ENCODE measurements at regions not wholly inside any gene's neighbourhood (a gene's known extent, or its start where the extent isn't known, plus 50 kb on each side); places are given as distances from the start of the nearest gene placed in this dataset.
A peak's percentile ranks its signal among the peaks of the same experiment; 100 is the strongest.

DNA sequence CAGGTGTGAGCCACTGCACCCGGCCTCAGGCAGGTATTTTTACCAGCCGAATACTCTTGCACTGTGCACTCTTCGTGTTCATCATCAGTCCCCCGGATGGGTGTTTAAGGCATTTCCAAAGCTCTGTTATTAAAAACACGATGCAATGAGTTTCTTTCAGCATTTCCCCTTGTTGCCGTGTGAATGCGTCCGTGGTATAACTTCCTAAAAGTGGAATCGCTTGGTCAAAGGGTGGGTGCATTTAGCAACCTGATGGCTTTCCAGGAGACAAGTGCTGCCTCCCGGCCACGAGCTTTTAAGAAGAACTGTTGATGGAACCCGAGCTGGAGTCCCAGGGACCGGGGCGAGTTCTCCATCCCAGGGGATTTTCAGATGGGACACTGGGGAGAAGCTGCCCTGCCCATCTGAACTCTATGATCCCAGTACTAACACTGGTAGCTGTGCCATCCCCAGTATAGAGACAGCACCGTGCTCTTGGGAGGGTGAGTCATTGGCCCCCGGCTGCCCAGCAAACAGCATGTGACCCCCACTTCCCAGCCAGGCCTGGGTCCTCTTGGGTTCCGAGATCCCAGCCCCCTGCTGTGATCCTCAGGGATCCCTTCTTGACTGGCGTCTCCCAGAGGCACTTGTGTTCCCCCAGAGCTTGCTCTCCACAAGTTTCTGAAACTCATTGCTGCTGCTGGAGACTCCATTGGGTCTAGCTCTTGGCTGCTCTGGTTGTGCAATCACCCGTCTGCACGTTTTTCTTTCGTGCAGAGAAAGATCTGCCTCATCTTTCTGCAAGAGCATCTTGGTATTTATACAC is 169.5 kb upstream of the IER5L start:
- DNase-seq (ENCODE audit: low read depth) = no peak

DNA sequence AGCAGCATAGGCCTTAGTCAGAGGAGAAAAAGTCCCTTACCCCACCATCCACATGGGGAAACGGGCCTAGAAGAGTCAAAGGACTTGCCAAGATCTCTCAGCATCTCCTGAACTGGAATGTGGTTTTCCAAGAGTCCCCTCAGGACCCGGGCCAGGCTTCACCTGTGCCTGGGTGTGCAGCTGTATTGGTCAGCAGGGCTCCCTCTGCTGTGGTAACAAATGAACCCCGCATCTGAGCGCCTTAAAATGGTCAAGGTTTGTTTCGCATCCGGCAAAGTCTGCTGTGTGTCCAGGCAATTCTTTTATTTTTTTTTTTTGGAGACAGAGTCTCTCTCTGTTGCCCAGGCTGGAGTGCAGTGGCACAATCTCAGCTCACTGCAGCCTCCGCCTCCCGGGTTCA is 168.0 kb upstream of the IER5L start:
- no peak for DNase-seq (ENCODE audit: low read depth)

DNA sequence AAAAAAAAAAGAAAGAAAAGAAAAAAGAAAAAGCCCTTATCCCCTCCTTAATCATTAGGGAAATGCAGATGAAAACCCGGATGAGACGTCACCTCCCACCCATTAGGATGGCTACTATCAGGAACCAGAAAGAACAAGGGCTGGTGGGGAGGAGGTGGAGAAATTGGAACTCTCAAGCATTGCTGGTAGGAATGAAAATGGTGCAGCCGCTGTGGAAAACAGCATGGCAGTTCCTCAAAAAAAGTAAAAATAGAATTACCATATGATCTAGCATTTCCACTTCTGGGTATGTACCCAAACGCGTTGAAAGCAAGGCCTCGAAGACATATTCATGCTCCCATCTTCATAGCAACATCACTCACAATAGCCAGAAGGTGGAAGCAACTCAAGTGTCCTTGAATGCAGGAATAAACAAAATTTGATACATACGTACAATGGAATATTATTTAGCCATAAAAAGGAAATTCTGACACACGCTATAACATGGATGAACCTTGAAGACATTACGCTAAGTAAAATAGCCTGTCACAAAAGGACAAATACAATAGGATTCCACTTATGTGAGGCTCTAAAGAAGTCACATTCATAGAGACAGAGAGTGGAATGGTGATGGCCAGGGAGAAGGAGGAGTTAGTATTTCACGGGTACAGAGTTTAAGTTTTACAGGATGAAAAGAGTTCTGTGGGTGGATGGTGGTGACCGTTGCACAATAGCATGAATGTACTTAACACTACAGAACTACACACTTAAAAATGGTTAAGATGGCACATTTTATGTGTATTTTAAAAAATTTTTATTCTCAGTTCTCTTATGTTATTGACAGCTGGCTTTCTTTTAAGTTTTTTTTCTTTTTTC is 166.8 kb upstream of the IER5L start:
- DNase-seq (ENCODE audit: low read depth) = no peak

DNA sequence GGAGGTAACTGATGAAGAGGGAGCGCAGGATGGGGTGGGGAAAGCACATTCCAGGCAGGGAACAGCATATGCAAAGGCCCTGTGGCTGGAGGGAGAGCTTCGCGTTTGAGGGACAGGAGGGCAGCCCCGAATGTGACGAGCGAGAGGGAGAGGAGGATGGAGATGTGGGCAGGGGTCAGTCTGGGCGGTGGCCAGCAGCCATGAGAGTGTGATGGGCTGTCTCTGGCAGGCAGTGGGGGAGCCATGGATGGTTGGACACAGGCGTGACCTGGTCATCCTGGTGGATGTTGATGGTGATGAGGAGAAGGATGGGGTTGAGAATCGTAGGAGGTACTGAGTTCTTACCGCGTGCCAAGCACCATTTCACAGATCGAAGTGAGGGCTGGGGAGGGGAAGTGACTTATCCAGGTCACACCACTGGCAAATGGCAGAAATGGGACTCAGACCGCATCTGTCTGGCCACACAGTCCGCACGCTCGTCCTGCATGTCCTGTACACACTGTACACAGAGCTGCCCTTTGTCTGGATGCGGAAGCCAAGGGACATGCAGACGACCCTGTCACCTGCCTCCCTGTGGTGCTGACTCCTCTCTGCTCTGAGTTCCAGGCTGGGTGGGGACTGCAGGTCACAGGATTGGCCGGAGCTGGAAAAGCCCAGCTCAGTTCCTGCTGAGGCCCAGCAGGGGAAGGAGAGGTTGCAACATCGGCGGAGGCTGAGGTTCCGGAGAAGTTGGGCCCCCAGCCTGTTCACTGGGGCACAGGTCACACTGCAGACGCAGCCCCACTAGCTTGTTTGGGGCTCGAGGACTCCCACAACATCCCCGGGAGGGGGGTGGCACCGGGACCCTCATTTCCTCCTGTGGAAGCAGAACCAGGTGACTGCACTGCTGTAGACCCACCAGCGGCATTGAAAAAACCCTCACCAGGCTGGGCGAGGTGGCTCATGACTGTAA is 165.6 kb upstream of the IER5L start:
- no peak for DNase-seq (ENCODE audit: low read depth)

DNA sequence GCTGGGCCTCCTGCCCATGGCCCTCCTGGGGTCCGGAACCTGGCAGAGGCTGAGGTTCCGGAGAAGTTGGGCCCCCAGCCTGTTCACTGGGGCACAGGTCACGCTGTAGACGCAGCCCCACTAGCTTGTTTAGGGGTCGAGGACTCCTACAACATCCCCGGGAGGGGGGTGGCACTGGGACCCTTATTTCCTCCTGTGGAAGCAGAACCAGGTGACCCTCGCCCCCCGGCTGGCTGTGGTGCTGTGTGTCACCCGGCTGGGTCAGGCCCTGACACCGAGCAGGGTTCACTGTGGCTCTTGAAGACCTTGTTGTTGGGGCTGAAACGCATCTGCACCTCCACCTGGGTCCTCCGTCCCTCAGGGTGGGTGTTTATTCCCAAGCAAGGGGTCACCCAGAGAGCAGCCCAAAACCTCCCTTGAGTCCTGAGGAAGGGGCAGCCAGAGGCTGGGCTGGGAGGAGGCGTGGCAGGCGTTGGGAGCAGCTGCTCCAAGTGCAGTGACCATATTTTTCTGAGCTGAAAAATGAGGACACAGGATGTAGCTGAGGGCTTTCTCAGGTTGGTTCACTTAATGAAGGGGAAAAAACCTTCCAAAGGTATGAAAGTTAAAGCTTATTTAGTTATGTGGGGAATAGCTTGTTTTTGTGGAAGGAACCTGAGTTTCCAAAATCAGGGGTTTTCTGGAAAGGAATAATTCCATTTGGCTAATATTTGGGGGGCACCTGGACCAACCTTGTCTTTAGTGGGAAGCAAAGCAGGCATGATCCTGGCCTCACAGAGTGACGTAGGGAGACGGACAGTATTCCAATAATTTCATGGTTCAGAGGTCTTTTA is 164.7 kb upstream of the IER5L start:
- DNase-seq (ENCODE audit: low read depth) = no peak

DNA sequence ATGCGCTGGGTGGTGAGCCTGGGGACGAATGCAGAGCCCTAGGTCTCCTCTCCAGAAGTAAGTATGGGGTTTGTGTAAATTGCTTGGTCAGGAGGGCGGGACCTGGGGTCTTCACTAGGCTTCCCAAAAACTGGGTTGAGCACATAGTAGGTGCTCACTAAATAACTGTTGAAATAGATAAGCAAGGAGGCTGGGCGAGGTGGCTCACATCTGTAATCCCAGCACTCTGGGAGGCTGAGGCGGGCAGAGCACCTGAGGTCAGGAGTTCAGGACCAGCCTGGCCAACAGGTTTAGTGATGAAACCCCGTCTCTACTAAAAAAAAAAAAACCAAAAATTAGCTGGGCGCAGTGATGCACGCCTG is 163.9 kb upstream of the IER5L start:
- no peak for DNase-seq (ENCODE audit: low read depth)

DNA sequence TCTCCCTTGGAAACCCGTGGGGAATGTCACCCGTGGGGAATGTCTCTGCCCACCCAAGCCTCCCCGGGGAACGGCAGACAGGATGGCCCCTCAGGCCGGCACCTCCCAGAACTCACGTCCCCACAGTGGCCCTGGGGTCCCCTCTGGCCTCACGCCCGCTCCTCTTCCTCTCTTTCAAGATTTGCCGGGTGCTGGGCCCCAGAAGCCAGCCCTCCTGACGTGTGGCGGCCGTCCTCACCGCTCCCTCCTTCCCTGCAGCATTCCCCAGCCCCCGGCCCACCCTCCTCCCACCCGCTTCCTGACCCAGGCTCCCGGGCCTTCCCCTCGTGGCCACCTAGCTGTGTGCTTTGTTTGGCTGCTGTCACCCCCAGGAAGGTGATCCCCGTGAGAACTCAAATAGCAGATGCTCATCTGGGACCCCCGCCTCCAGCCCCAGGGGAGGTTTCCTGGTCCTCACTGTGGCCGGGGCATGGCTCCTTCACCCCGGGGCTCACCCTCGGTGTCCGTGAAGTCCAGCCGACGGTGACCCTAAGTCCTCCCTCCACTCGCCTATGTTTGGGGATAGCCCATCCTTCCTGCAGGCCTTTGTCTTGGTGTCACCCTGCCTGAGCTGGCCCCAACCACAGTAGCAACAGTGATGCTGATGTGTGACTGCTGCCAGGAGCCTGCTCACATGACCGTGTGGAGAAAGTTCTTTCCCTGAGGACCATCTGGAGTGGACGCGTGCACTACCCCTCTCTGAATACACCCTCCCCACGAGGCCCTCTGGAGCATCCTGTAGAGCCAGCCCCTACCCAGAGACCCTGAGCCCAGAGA is 163.3 kb upstream of the IER5L start:
- no peak for DNase-seq (ENCODE audit: low read depth)

DNA sequence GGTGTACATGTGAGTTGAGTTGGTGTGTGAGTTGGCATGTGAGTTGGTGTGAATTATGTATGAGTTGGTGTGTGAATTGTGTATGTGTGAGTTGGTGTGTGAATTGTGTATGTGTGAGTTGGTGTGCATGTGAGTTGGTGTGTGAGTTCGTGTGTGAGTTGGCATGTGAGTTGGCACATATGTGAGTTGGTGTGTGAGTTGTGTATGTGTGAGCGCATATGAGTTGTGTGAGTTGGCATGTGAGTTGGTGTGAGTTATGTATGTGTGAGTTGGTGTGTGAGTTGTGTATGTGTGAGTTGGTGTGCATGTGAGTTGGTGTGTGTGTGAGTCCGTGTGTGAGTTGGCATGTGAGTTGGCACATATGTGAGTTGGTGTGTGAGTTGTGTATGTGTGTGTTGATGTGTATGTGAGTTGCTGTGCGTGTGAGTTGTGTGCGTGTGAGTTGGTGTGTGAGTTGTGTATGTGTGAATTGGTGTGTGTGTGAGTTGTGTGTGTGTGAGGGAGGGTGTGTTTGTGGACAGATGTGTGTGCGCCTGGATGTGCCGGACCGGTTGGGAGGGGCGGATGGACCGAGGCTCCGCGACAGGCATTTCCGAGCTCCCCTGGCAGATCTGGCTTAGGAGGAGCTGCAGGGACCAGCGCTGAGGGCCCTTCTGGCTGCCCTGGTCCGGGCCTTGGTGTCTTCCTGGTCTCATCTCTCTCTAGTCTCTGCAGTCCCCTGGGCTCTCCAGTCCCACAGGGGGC is 162.5 kb upstream of the IER5L start:
- no peak for DNase-seq (ENCODE audit: low read depth)

DNA sequence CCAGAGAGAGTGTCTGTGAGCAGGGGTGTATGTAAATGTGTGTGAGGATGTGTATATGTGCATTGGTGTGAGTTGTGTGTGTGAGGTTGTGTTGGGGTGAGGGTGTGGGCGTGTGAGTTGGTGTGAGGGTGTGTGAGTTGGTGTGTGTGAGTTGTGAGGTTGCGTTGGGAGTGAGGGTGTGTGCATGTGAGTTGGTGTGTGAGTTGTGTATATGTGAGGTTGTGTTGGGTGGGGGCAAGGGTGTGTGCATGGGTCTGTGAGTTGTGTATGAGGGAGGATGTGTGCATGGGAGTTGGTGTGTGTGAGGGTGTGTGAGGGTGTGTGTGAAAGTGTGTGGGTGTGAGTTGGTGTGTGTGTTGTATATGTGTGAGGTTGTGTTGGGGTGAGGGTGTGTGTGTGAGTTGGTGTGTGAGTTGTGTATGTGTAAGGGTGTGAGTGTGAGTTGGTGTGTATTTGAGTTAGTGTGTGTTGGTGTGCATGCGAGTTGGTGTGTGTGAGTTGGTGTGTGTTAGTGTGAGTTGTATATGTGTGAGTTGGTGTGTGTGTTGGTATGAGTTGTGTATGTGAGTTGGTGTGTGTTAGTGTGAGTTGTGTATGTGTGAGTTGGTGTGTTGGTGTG is 161.6 kb upstream of the IER5L start:
- DNase-seq (ENCODE audit: low read depth) = no peak

DNA sequence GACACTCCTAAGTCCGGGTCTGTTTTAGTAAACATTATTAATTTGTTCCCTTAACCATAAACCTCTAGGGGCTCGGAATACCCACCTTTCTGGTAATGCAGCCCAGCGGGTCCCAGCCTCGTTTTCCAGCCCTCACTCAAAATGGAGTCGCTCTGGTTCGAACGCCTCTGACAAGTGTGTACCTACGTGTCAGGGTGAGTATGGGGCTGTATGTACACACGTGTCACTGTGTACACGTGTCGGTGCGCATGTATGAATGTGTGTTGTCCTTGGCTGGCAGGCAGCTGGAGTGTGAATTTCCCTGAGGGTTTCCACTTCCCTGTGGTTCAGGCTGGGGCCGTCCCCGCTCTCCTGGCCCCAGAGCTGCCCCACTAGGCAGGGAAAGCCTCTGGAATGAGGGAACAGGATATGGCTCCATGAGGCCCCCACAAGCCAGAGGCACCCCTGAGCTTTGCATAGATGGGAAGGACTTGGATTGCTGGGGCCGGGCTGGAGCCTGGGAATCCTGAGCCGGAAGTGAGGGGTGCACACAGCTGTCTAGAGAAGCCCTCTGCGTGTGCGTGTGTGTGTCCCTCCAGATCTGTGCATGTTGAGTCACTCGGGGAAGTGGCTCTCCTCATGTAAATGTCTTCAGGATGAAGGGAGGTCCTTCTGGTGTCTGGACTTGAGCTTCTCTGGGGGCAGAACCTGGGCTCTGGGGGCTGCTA is 160.8 kb upstream of the IER5L start:
- no peak for DNase-seq (ENCODE audit: low read depth)

DNA sequence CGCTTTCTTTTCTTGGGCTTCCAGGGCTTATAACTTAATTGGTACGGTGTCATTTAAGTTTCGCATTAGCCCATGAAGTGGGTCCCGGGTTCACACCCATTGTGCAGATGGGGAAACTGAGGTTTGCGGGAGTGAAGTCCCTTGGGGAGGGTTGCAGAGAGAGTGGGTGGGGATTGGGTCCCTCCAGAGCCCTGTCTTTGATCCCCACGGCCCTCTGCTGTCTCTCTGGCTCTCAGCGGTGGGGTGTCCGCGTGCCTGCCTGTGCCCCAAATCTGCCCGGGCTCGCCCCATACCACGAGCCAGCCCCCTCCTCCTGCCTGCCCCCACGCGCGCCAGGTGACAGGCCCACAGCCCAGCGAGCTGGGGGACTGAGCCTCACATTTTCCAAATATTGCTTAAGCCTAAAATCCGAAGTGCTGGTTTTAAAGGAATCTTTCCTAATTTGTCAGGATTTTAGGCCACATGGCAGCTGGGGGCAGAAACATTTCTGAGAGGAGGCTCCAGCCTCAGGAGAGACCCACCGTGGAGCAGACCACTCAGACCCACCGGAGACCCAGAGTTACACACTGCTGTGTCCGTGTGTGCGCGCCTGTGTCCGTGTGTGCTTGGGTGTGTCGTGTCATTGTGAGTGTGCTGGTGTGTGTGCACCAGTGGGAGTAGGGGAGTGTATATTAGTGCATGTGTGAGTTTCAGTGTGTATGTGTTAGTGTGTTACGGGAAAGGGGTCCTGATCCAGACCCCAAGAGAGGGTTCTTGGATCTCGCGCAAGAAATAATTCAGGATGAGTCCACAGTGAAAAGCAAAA is 159.5 kb upstream of the IER5L start:
- no peak for DNase-seq (ENCODE audit: low read depth)

DNA sequence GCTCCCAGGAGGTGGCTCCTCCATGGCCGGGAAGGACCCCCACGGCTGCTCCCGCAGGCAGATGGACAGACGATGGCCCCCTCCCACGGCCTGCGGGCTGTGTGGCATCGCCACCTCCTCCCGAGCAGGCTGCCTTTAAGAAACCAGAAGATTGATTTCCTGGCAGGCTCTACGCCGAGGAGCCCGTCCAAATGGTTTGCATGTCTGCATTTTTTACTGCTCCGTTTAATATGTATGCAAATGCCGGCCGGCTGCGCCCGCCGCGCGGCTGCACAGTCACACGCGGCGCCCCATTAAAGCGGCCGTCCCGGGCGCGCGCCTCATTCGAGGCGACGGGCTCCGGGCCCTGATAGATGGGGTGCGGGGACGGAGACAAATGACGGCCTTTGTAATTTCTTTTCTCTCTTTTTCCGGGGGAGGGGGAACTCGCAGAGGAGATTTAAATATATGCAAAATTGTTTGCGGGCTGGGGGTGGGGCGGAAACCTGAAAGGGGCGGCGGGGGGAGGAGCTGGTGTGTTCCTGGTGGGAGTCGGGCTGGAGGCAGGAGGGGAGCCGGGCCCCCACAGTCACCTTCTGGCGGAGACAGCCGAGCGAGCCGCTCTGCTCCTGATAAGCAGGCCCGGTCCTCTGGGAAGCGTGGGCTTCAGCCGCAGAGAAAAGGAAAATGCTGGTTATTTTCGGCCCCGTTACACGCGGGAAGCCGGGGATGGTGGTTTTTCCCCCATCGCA is 158.7 kb upstream of the IER5L start:
- DNase-seq (ENCODE audit: low read depth) = no peak

DNA sequence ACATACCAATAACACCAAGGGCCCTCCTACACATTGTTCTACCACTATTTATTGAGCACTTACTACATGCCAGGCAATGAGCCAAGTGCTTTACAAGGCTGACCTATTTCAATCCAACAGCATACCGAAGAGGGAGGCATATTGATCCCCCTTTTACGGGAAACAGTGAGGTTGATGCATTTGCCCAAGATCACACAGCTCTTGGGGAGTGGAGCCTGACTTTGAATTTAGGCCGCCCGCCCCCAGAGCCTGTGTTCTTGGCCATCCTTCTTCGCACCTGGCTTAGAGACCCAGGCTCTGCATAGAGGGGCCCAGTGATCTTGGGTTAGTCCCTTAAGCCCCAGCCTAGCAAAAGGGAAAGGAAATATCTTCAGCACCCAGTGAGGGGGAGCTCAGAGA is 158.1 kb upstream of the IER5L start:
- DNase-seq (ENCODE audit: low read depth) = no peak

DNA sequence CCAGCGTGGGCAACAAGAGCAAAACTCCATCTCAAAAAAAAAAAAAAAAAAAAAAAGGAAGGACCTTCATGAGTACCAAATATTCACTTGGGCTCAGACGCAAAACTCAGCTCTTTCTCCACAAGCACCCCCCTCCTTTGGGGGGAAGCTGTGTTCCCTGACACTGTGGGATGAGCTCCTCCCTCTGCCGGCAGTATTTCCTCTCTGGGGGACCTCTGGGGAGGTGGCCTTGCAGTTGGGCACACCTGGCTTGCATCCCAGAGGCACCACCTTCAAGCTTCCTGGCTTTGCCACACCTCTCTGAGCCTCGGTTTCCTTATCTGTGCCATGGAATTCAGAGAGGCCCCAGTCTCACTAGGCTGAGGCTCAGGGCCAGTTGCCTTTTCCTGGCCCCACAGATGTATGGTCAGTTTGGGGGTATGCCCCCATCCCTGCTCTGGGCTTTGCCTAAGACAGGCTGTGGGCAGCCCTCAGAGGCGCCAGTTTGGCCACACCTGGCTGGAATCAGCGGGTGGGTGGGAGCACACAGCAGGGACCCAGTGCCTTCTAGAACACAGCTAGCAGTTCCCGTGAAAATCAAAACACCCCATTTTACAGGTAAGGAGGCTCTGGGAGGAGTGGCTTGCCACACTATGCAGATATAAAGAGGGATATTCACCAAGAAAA is 157.5 kb upstream of the IER5L start:
- DNase-seq (ENCODE audit: low read depth) = no peak

DNA sequence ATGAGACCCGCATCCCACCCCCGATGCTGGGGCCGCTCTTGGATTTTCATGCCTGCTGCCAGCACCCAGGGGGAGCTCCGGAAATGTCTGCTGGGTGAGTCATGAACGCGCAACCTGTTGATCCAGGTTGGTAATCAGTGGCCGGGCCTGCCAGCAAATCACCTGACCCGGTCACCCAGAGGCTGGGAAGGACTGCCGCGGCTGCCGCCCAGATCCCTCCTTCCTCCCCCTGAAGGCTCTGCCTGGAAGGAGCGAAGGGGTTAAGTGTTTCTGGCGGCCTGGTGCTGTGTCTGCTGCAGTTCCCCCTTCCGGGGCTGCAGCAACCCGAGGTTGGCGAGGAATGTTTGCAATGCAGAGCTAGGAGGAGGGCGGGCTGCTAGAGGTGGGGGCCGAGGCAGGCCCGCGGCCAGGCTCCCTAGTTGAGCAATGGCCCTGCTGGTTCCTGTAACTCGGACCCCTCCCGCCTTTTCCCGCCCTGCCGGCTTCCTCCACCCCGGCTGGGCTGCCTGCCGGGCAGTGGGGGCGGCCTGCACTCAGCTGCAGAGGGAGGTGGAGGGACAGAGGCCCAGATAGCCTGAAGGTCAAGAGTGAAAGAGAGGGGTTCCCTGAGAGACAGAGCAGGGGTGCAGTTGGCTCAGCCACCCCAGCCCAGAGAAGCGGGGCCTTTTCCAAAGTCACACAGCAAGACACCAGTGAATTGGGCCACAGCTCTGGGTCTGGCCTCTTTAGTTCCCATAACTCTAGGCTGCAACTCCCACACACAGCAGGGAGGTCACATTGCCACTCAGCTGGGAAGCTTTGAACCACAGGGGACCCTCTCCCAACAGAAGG is 156.3 kb upstream of the IER5L start:
- peak; percentile 97 for DNase-seq (ENCODE audit: low read depth)
